Gastrocnemius medialis (tissue), 4 donors: ENCODE measurements at regions not wholly inside any gene's neighbourhood (a gene's known extent, or its start where the extent isn't known, plus 50 kb on each side); places are given as distances from the start of the nearest gene placed in this dataset.

ENCODE experiments used
- CTCF ChIP-seq, 5 experiments: fragments of 450-650 bp in 3 of 5; fragments of 200-600 bp in 2 of 5; sonication (generic) in 2 of 5; IDR thresholded peaks in 4 of 5; conservative IDR thresholded peaks in 1 of 5; 1 replicate in 4 of 5; 2 replicates in 1 of 5; pipeline ENCODE4 v1.5.1; 2016 to 2019; ENCODE audit warnings: antibody characterized with exemption in 5 of 5, mild to moderate bottlenecking in 3 of 5, moderate library complexity in 3 of 5
- POLR2A ChIP-seq, 2 donors: fragments of 450-650 bp; IDR thresholded peaks; one replicate each; pipeline ENCODE4 v1.6.1; 2017; ENCODE audit warnings: antibody characterized with exemption in 2 of 2, mild to moderate bottlenecking in 2 of 2, moderate library complexity in 2 of 2

- TF ChIP-seq CTCF (IDR thresholded peaks at IDR 0.05 in 4 of 5, conservative IDR thresholded peaks at IDR 0.05 in 1 of 5) (no peak), POLR2A (IDR thresholded peaks at IDR 0.05) (no peak)
Measured at GRCh38 chr3:25214034-25214433, 214.0 kb upstream of the RARB start.
